GM23338 (cell line): ENCODE measurements at regions not wholly inside any gene's neighbourhood (a gene's known extent, or its start where the extent isn't known, plus 50 kb on each side); places are given as distances from the start of the nearest gene placed in this dataset.

Source experiments
- CREB1 ChIP-seq: fragments of 250-450 bp; sonication (Bioruptor Pico); IDR thresholded peaks from 2 replicates; pipeline ENCODE4 v1.5.0; 2020; ENCODE audit warnings: low read depth, mild to moderate bottlenecking, moderate library complexity
- CTCF ChIP-seq, 2 experiments: fragments of 200-600 bp in 1 of 2; sonication (generic) in 1 of 2; conservative IDR thresholded peaks; 2 replicates each; pipeline versions ENCODE4 v1.5.1 to v1.6.1; 2016 to 2017; ENCODE audit warnings: antibody characterized with exemption in 2 of 2, low read depth in 2 of 2, mild to moderate bottlenecking in 2 of 2, moderate library complexity in 1 of 2
- EZH2 ChIP-seq: fragments of 200-600 bp; sonication (generic); IDR thresholded peaks from one replicate; pipeline ENCODE4 v1.8.0; 2017; ENCODE audit warnings: antibody characterized with exemption, mild to moderate bottlenecking, low read depth; ENCODE audit not compliant: unreplicated experiment
- EZH2phosphoT487 ChIP-seq: fragments of 200-600 bp; sonication (generic); IDR thresholded peaks from one replicate; pipeline ENCODE4 v1.8.1; 2018; ENCODE audit warnings: antibody characterized with exemption; ENCODE audit not compliant: unreplicated experiment
- JUNB ChIP-seq: IDR thresholded peaks from one replicate; pipeline ENCODE4 v1.6.1; 2016; ENCODE audit warnings: antibody characterized with exemption; ENCODE audit not compliant: unreplicated experiment
- POLR2AphosphoS5 ChIP-seq: IDR thresholded peaks from 2 replicates; pipeline ENCODE4 v1.6.1; 2016; ENCODE audit warnings: antibody characterized with exemption, low read depth
- REST ChIP-seq: IDR thresholded peaks from one replicate; pipeline ENCODE4 v1.6.1; 2018; ENCODE audit warnings: antibody characterized with exemption; ENCODE audit not compliant: unreplicated experiment
- STAT1 ChIP-seq: IDR thresholded peaks from one replicate; pipeline ENCODE4 v1.6.1; 2016; ENCODE audit warnings: antibody characterized with exemption; ENCODE audit not compliant: unreplicated experiment
- ZNF331 ChIP-seq: fragments of 250-450 bp; sonication (Bioruptor Pico); IDR thresholded peaks from 2 replicates; pipeline ENCODE4 v1.5.0; 2020; ENCODE audit warnings: low read depth, mild to moderate bottlenecking, moderate library complexity

- TF ChIP-seq CTCF (conservative IDR thresholded peaks at IDR 0.05; ENCODE audit: low read depth in 2 of 2) = no peak
- TF ChIP-seq POLR2AphosphoS5 = no peak
- no peak for TF ChIP-seq EZH2
- no peak for TF ChIP-seq REST
- TF ChIP-seq EZH2phosphoT487 = no peak
- TF ChIP-seq JUNB = no peak
- TF ChIP-seq CREB1 (CRISPR knock-in tag) = no peak
- no peak for TF ChIP-seq STAT1
- TF ChIP-seq ZNF331 (CRISPR knock-in tag) = no peak
These were observed 90.5 kb upstream of the JAK1 start for GRCh38 chr1:65056866-65057265.
